Fibroblast of skin of left quadriceps (primary cell): ENCODE measurements at regions not wholly inside any gene's neighbourhood (a gene's known extent, or its start where the extent isn't known, plus 50 kb on each side); places are given as distances from the start of the nearest gene placed in this dataset.

Source experiments
- DNase-seq, 2 experiments: peaks; one replicate each; pipeline ENCODE4 v3.0.0-alpha.2; 2013; ENCODE audit warnings: low read depth in 2 of 2

DNA sequence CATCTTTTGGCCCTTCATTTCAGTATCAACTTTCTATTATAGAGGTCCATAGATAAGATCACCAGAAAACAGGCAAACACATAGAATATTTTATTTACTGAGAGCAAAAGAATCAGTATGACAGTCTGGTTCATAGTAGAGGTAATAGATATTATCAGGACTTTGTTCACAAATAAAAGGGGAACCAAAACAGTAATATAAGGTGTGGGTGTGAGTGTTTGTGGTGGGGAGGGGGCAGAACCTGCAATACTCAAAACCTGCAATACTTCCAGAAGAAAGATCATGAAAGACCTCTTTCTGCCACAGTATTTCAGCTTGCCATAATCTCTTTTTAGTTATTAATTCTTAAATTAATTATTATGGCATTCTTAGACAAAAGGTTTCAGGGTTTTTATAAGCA is 578.7 kb upstream of the SLITRK1 start:
- DNase-seq = no peak

DNA sequence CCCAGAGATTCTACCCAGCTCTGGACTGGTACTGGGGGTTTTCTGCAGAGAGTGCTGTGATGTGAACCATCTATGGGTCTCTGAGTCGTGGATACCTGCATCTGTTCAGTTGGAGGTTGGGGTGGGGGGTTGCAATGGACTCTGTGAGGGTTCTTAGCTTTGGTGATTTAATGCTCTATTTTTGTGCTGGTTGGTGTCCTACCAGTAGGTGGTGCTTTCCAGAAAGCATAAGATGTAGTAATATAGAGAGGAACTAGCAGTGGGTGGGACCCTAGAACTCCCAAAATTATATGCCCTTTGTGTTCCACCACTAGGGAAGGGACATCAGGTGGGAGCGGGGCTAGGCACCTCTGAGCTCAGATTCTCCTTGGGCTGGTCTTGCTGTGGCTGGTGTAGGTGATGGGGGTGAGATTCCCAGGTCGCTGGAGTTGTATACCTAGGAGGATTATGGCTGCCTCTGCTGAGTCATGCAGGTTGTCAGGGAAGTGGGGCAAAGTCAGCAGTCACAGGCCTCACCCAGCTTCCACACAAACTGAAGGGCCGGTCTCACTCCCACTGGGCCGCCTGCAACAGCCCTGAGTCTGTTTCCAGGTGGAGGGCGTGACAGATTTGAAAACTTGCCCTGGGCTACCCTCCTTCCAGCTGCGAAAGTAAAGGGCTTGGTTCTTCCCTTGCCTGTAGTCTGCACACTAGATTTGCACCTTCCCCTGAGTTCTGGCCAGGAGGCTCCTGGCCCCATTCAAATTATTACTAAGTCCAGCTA is 573.0 kb upstream of the SLITRK1 start:
- no peak for DNase-seq

DNA sequence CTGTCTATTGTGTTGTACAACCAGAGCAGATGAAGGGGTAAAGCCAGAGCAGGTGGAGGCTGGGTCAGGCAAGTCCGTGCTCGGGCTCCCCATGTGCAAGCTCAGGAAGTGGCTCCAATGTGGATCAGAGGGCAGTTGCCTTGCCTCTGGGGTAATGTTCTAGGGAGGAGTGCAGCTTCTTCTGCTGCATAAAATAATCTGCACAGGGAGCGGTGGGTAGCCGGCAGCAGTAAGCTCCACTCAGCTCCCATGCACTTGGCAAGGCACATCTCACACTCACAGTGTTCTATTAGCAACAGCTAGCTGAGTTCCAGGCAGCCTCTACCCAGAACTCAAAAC is 565.3 kb upstream of the SLITRK1 start:
- DNase-seq = no peak

DNA sequence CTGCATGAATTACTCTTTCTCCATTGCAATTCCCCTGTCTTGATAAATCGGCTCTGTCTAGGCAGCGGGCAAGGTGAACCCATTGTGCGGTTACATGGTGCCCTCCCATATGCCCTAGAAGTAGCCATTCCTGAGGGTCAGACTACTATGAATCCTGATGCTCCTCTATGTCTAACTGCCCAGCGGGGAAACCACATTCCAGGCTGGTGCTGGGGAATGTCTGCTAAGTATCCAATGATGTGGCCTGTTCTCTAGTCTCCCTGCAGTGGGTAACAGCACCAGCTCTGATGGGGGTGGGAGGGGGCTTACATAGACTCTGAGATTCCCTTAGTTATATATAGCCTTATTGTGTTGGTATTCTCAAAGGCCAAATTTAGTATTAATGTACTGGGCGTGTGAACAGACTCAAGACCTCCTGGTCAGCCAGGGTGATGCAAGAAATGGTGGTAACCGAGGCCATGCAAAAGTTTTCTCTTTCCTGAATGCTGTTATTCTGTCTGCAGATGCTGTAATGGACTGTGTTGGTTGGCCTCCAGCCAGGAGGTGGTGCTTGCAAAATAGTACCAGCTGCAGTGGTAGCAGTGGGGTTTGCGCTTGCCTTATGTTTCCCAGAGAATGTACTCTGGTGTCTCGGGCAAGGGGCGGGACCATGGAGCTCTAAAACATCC is 564.8 kb upstream of the SLITRK1 start:
- peak; percentile 72 to 73 for DNase-seq

DNA sequence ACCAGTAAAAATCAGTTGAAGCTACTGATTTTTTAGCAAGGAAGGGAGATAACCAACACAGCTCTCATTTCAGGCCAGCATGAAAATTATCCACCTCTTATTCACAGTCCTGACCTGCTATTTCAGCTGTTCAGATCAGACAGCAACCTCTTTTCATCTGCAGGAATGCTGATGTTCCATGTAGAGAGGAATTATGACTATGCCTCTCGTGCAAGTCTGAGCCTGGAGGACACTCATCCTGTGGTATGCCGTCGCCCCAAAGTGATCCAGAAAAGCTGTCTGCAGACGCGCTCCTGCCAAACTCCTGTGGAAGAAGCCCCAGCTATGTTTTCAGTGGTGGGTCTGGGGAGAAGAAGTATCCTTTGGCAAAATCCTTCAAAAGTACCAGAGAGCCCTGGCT is 563.5 kb upstream of the SLITRK1 start:
- DNase-seq = peak; percentile 54 to 57

DNA sequence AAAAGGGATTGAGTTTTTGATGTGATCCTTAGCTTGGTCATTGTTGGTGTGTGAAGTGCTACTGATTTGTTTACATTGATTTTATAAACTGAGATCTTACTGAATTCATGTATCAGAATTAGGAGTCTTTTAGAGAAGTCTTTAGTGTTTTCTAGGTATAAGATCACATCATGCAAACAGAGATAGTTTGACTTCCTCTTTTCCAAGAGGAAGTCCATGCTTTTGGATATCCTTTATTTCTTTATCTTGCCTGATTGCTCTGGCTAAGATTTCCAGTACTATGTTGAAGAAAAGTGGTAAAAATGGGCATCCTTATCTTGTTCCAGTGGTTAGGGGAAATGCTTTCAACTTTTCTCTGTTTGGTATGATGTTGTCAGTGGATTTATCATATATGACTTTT is 561.2 kb upstream of the SLITRK1 start:
- DNase-seq = no peak

DNA sequence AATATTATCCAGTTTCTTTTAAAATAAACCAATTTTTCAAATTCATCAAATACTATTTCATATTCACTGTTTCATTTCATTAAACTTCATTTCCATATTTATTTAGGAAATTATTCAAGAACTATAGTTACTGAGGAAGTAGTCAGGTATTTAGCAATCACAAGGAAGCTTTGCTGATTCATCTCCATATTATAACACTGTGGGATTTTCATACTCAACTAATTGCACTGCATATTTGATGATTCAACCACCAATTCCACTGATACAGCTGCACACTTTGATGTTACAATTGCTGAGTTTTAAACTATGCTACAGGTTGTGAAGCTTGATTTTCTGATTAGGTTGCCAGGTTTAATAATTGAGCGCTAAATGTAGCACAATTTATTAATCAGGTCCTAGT is 556.8 kb upstream of the SLITRK1 start:
- DNase-seq = peak; percentile 44 to 47

DNA sequence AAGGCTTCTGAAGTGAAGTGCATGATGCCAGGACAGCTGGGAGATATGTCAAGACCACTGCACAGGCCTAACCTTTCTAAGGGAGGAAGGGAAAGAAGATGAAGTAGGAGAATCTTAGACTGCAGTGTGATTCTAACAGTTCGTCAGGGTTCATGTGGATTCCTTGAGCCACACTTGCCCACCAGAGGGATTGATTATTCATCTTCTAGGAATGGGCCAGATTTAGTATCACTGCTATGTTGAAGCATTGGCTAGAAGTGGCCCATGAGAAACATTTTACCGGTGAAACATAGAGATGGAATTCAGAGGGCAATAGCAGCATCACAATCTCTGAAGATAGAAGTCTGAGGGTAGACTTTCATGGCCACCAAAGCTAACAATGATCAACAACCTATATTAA is 550.8 kb upstream of the SLITRK1 start:
- peak; percentile 70 to 72 for DNase-seq

DNA sequence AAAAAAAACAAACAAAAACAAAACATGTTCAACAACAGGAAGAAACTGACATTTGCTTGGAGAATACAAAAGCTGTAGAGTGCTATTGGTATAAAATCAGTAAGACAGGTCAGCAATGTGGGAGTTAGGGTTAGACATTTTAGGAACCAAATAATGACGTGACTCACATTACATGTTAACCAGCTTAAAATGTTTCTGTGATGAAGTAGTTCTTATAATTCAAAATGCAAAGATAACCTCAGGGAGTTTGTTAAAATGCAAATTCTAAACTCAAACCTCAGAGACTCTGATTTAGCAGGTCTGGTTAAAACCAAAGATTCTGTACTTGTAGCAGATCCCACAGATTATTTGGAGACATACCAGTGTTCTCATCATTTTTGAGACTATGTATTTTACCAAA is 549.4 kb upstream of the SLITRK1 start:
- DNase-seq = peak in 1 of 2 experiments; percentile 24

DNA sequence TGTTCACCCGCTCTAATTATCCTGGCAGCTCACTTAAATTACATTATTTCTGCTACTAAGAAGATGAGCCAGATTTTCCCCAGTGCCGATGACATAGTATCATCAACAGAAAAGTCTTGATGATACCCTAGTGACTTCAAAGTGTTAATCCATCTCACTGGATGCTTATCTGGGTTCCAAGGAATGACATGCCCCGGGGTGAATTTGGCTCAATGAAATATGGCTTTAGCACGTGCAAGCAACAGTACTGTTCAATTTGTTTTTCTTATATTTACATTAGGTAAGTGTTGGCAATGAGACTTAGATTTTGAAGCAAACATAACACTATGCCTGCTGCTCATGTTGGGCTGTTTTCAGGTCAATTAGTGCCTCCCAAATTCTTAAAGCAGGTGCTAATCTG is 548.2 kb upstream of the SLITRK1 start:
- peak in 1 of 2 experiments; percentile 9 for DNase-seq

DNA sequence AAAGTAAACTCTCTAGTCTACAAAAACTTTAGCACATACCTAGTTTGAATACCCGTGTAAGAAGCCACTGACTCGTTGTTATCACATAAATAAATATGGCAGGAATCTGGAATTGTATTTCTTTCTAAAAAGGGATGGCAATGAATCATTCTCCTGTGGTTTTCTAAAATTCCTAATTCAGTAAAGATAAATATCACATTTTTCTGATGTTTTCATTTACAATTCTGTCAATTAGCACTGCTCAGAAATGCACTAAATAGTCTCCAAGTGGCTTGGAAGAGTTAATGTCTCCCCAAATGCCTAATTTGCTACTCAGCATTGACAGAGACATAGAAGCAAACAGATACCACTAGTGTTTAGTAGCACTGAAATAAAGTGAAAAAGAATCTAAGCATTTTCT is 547.7 kb upstream of the SLITRK1 start:
- peak; percentile 82 for DNase-seq

DNA sequence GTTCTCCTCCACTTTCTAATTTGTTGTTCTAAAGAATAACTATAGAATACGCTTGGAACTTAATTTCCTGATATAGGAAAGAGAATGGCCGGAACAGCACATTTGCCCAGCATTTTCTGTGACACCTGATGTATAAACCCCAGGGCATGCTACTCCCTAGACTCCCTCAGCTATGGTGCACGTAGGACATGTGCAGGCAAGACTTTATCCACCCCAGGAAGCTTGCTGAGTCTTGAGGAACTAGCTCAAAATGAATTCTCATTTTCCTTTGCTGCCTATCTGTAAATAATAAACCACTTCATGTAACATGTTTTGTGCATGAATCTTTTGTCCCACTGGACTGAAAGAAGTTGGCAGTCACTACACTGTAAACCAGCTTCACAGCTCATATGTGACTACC is 535.8 kb upstream of the SLITRK1 start:
- DNase-seq = no peak

DNA sequence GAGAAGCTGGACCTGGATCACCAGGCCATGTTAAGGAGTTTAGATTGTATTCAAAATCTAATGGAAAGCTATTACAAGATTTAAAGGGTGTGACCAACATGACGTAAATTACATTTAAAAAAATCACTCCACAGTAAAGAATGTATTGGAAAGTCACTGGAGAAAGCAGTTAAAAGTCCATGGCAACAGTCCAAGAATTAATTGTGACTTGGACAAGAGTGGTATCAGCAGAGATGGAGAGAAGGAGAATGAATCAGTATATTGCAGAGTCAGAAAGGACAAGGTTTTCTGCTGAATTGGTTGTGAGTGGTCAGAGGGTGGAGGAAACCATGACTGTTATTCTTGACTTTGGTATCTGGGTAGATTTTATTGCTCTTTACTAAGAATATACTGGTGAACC is 535.1 kb upstream of the SLITRK1 start:
- DNase-seq = no peak

DNA sequence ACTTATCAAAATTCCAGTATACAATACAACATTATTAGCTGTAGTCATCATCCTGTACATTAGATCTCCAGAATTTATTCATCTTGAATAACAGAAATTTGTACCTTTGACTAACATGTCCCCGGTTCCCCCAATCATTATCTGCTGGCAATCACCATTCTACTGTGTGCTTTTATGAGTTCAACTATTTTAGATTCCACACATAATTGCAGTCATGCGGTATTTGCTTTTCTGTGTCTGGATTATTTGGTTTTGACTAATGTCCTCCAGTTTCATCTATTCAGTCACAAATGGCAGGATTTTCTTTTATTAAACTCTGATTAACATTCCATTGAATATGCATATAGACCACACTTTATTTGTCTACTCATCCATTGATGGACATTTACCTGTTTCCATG is 530.7 kb upstream of the SLITRK1 start:
- no peak for DNase-seq

DNA sequence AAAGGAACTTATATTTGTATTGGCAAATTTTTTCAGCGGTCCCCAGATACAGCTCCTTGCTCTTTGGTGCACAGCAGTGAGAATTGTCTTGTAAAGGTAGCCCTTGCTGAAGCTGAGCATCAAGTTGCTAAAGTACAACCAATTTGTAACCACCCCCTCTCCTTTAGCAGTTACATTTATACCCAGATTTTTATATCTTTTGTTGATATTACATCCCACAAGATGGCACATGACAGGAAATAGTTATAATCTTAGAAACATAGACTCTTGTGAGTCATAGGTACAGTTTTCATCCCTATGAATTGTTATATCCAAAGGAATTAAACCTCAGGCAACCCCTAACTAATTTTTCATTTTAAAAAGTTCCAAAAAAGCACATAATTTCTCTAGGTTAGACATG is 523.0 kb upstream of the SLITRK1 start:
- DNase-seq = no peak

DNA sequence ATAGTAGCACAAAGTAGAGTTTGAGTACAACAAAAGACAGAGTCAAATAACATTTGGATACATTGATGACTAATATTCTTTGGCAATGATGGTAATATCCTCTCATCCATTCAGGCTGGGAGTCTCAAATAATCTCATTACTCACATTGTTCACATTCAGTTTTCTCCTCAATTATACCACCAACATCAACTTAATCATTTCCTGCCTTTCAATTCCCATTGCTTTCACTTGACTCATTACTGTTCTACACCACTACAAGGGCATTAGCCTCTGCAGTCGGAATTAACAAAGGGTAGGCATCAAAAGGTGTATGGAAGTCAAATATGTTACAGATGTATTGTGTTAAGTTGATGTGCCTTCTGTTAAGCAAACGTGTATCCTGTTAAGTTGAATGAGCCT is 518.4 kb upstream of the SLITRK1 start:
- peak; percentile 86 to 87 for DNase-seq

DNA sequence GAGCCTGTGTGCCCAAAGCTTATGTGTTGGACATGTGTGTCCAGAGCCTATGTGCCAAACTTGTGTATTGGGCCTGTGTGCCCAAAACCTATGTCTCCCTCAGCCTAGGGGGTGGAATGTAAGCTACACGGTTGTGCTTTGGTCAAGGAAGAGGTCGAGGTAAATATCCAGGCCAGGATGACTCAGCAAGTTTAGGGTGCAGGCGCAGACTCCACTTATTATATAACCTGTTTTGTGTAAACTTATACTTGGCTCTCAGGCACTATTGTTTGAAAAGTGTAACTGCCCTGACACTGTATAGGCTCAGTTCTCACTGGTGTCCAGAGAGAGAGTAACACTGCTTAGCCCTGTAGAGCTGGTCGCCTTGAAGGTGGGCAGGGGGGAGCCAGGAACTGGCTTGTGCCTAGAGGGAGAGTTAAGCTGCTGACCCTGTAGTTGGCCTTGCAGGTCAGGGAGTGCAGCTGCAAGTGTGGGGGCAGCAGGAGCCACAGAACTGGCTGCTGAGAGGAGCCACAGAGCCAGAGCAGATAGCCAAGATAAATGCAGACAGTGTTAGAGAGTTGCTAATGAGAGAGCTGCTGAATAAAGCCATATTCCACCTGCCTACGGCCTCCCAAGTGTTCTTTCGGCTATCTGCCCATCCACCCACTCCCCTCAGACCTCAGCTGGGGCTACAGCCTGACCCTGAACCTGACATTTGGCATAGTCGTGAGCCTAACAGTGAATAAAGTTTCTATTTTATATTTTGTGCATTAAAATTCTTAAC is 517.2 kb upstream of the SLITRK1 start:
- DNase-seq = no peak

DNA sequence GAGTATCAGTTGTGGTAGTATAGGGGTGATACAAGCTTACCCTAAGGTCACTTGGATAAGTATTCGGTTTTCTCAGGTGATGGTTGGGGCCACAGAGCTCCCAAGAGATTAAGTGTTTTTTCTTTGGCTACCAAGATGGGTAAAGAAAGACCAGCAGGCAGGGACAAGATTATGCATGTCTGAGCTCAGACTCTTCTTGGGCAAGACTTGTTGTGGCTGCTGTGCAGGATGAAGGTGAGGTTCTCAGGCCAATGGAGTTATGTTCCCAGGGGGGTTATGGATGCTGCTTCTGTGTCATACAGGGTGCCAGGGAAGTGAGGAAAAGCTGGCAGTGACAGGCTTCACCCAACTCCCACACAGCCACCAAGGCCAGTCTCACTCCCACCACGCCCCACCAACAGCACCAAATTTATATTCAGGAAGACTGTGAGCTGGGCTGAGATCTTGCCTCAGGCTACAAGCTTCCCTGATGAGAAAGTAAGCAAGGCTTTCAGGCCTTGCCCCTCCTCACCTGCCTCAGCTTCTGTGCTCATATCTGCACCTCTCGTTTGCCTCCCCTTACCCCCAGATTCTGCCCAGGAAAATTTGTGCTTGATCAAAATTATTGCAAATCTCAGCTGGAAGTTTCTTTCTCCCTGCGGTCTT is 511.8 kb upstream of the SLITRK1 start:
- DNase-seq = no peak

DNA sequence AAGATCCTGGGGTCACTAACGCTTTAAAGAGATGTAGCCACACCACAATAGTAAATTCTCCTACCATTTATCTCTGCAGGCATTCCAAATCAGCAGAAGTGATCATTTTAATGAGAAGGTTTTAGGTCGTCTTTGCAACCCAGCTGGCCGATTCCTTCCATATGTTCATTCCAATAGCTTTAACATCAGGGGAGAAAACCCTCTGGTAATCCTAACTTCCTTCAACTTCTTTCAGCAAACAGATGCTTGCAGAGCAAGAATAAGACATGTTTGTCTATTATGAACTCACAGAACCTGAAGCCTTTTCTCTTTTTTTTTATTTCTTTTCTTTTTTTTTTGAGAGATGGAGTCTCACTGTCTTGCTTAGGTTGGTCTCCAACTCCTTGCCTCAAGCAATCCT is 498.6 kb upstream of the SLITRK1 start:
- no peak for DNase-seq

DNA sequence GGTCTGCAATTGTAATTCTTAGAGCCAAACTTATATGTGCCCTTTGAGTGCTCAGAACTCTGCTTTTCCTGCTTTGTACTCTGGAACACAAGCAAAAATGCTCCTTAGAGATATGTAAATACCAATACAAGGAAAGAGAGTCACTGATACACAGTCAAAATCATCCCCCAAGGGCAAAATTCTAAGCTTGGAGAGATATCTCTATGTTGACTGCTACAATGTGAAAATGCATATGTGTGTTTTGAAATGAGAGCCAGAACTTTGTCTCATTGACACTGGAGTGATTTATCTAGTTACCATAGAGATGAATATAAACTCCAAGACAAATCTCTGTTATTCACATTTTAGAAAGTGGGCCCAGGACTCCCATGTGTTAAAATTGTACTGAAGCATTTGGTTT is 494.8 kb upstream of the SLITRK1 start:
- DNase-seq = no peak

DNA sequence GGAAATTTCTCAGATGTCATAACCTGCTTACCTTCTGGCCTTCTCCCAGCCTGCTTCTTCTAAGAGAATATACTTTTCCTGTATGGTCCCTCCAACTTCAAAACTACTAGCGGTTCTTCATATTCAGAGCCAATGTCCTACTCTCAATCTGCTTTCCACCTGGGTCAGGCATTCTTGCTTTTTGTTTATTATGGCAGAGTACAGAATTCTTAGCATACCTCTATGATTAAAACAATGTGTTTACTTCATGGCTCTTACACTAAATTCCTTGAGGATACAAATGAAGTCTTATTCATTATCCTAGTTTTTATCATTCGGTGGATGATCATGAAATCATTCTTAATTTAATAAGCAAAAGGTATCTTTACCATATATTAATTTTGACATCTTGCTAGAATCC is 484.2 kb upstream of the SLITRK1 start:
- peak; percentile 51 to 57 for DNase-seq

DNA sequence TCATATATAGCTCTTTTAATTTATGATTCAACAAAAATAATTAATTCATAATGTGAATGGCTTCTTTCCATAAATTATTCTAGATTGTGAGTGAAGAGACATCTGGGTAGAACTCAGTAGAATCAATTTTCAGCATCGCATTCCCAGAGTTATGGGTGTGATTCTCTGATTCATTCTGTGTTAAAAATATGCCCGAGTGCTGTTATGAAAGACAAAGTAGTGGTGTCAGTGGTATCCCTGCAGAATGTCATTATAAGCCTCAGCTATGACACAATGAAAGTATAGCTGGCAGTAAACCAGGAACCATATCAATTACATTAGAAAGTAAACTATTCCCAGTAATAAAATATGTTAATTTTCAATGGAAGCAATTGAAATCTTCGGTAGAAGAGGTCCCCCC is 480.5 kb upstream of the SLITRK1 start:
- DNase-seq = peak; percentile 29 to 39
